Psoas muscle (tissue), 7 donors: ENCODE measurements at regions not wholly inside any gene's neighbourhood (a gene's known extent, or its start where the extent isn't known, plus 50 kb on each side); places are given as distances from the start of the nearest gene placed in this dataset.

Source experiments
- ATAC-seq, 4 donors: fragments of 200-7000 bp; cut with Tn5 transposase; one replicate each; pipeline ENCODE4 v1.9.1; 2020; ENCODE audit warnings: moderate library complexity in 3 of 4, mild to moderate bottlenecking in 2 of 4
- DNase-seq, 2 donors: peaks; one replicate each; pipeline ENCODE4 v3.0.0-alpha.2; 2020
- H3K27ac ChIP-seq: fragments of 200-600 bp; one replicate; pipeline ENCODE4 v1.8.0; 2022
- H3K27me3 ChIP-seq, 3 donors: fragments of 200-600 bp in 1 of 3; one replicate each; pipeline versions ENCODE4 v1.6.1 to v1.8.0; 2013 to 2022; ENCODE audit warnings: low read length in 2 of 3, mild to moderate bottlenecking in 2 of 3, moderate library complexity in 1 of 3; ENCODE audit not compliant: insufficient read depth in 3 of 3
- H3K36me3 ChIP-seq, 2 donors: fragments of 200-600 bp in 1 of 2; one replicate each; pipeline versions ENCODE4 v1.6.1 to v1.8.0; 2013 to 2022; ENCODE audit warnings: low read depth in 1 of 2, mild to moderate bottlenecking in 1 of 2, moderate library complexity in 1 of 2; ENCODE audit not compliant: insufficient read depth in 1 of 2
- H3K4me1 ChIP-seq: fragments of 200-600 bp; one replicate; pipeline ENCODE4 v1.8.0; 2022
- H3K4me3 ChIP-seq: fragments of 200-600 bp; one replicate; pipeline ENCODE4 v1.8.0; 2022; ENCODE audit warnings: mild to moderate bottlenecking
- H3K9me3 ChIP-seq: fragments of 200-600 bp; one replicate; pipeline ENCODE4 v1.8.0; 2022
- WGBS, 3 donors: extraction: QIAGEN DNeasy Blood & Tissue Kit; methylation state at CpG; one replicate each; pipeline versions ENCODE4 v1.1.6 to v1.1.7; 2013; 5-methylcytosine and 5-hydroxymethylcytosine counted together
- intact Hi-C, 2 donors: fragments of 100-400 bp; cut with DNase I; formaldehyde crosslinking; loops; one replicate each; pipeline versions ENCODE4 v1.11.0 to v1.14.2; 2022
- TF ChIP-seq, protein P1 (sequence below): fragments of 200-600 bp; IDR thresholded peaks from one replicate; pipeline ENCODE4 v1.8.0; 2022; ENCODE audit warnings: antibody characterized with exemption
- donor health status: healthy with polysubstance abuse.
- donor health status: DM: no; HTN: no; CAD: no; lungs with moderate emphysema.
- donor health status: Bipolar disorder and iron deficiency.
- donor health status: healthy.
- donor health status: DM: yes; HTN: yes; CAD: no.
- donor health status: DM: no; HTN: no; CAD: no.
- donor health status: DM: yes; HTN: yes; CAD: no.

GRCh38 chr7:41463770-41464470, 239.0 kb downstream of the INHBA start:
- H3K27ac ChIP-seq, result no peak overlapping the region
- no peaks in the 10 kb centered on the region for H3K27me3 ChIP-seq
- TF ChIP-seq, protein P1, sequence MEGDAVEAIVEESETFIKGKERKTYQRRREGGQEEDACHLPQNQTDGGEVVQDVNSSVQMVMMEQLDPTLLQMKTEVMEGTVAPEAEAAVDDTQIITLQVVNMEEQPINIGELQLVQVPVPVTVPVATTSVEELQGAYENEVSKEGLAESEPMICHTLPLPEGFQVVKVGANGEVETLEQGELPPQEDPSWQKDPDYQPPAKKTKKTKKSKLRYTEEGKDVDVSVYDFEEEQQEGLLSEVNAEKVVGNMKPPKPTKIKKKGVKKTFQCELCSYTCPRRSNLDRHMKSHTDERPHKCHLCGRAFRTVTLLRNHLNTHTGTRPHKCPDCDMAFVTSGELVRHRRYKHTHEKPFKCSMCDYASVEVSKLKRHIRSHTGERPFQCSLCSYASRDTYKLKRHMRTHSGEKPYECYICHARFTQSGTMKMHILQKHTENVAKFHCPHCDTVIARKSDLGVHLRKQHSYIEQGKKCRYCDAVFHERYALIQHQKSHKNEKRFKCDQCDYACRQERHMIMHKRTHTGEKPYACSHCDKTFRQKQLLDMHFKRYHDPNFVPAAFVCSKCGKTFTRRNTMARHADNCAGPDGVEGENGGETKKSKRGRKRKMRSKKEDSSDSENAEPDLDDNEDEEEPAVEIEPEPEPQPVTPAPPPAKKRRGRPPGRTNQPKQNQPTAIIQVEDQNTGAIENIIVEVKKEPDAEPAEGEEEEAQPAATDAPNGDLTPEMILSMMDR, result no peak
- intact Hi-C loops, result no loop called here
- DNase-seq, result no peak
- no peaks in the 10 kb centered on the region for H3K36me3 ChIP-seq
- no peaks in the 10 kb centered on the region for H3K4me1 ChIP-seq
- 81 to 88% (median 85%) methylated on average over 3 of the region's 3 CpGs for WGBS, 3 donors
- no peak overlapping the region for H3K4me3 ChIP-seq
- H3K9me3 ChIP-seq, result no peaks in the 10 kb centered on the region
- no peak for ATAC-seq

- Histone ChIP-seq H3K27me3 (no peaks in the 10 kb centered on the region), H3K36me3 (no peaks in the 10 kb centered on the region), H3K4me3 (no peak overlapping the region), H3K4me1 (no peaks in the 10 kb centered on the region), H3K27ac (no peak overlapping the region), H3K9me3 (no peaks in the 10 kb centered on the region)
- TF ChIP-seq, protein P1, result no peak
- ATAC-seq (no peak), DNase-seq (no peak)
- 73 to 77% (median 74%) methylated on average over 8 of the region's 8 CpGs for WGBS, 3 donors
- intact Hi-C loops, result no loop called here
Measured at GRCh38 chr7:41459623-41460261, 243.1 kb downstream of the INHBA start.

DNA sequence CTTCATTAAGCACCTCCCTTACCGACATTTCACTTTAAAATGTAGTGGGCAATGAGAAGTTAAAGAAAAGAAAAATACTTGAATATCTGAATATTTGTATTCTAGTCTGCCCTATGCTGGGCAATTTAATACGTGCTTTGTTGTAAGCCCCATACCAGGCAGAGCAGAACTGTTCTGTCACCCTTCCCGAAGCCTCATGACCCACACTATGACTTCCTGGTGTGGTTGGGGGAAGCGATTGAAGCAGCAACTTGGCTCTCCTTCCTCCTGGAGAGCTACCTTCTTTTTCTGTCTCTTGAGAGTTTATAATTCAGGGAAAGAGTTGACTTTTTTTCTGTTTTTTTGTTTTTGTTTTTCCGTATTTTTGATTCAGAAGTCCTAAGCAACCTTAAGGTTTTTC, 243.7 kb downstream of the INHBA start:
- no peak for DNase-seq
- no peaks in the 10 kb centered on the region for H3K36me3 ChIP-seq
- TF ChIP-seq, protein P1, result no peak
- intact Hi-C loops, result no loop called here
- ATAC-seq, result no peak
- H3K27ac ChIP-seq, result no peak overlapping the region
- H3K27me3 ChIP-seq, result no peaks in the 10 kb centered on the region
- no peaks in the 10 kb centered on the region for H3K4me1 ChIP-seq
- WGBS, 3 donors, result 83 to 84% (median 83%) methylated on average over 5 of the region's 5 CpGs
- H3K4me3 ChIP-seq, result no peak overlapping the region
- no peaks in the 10 kb centered on the region for H3K9me3 ChIP-seq

- intact Hi-C loops, result no loop called here
- Histone ChIP-seq H3K36me3 (no peaks in the 10 kb centered on the region), H3K27ac (no peak overlapping the region), H3K4me1 (no peaks in the 10 kb centered on the region), H3K9me3 (no peaks in the 10 kb centered on the region), H3K27me3 (no peaks in the 10 kb centered on the region), H3K4me3 (no peak overlapping the region)
- ATAC-seq (no peak), DNase-seq (no peak)
- TF ChIP-seq, protein P1, result no peak
Measured at GRCh38 chr7:41457832-41458437, 245.0 kb downstream of the INHBA start.
